WTC11 (cell line): ENCODE measurements at regions not wholly inside any gene's neighbourhood (a gene's known extent, or its start where the extent isn't known, plus 50 kb on each side); places are given as distances from the start of the nearest gene placed in this dataset.

ENCODE experiments used
- ATAC-seq: fragments of 200-7000 bp; cut with Tn5 transposase; 2 replicates; pipeline ENCODE4 v1.10.0; 2021; ENCODE audit warnings: mild to moderate bottlenecking, moderate library complexity
- CTCF ChIA-PET: fragments of 300-600 bp; sonication (Branson Sonifier 250); formaldehyde crosslinking; loops from one replicate; lab custom pipeline; 2021; ENCODE audit warnings: antibody characterized with exemption; lab: Charles Lee
- POLR2A ChIA-PET: fragments of 350-600 bp; sonication (Branson Sonifier 250); formaldehyde crosslinking; loops from one replicate; lab custom pipeline; 2021; ENCODE audit warnings: antibody characterized with exemption; lab: Charles Lee
- DNase-seq: peaks from one replicate; pipeline ENCODE4 v3.0.0; 2021; ENCODE audit warnings: low spot score
- H3K27ac Mint-ChIP-seq: 2 replicates; pipeline ENCODE4 v1.8.0; 2021; ENCODE audit warnings: mixed read lengths
- H3K27me3 Mint-ChIP-seq: 2 replicates; pipeline ENCODE4 v1.8.0; 2021; ENCODE audit warnings: low read depth, mild to moderate bottlenecking, moderate library complexity, mixed read lengths
- H3K36me3 Mint-ChIP-seq: 2 replicates; pipeline ENCODE4 v1.8.0; 2021; ENCODE audit warnings: mixed read lengths
- H3K4me1 Mint-ChIP-seq: 2 replicates; pipeline ENCODE4 v1.8.0; 2022; ENCODE audit warnings: mixed read lengths
- H3K4me3 Mint-ChIP-seq: 2 replicates; pipeline ENCODE4 v1.8.0; 2021; ENCODE audit warnings: mild to moderate bottlenecking, moderate library complexity, mixed read lengths
- H3K9me3 Mint-ChIP-seq: 2 replicates; pipeline ENCODE4 v1.8.0; 2021; ENCODE audit warnings: mixed read lengths
- ARID4B ChIP-seq: sonication (generic); formaldehyde crosslinking; IDR thresholded peaks from 2 replicates; pipeline ENCODE4 v1.8.0; 2023; ENCODE audit warnings: missing genetic modification reagents, mild to moderate bottlenecking, borderline replicate concordance
- ETV6 ChIP-seq: sonication (generic); formaldehyde crosslinking; IDR thresholded peaks from 2 replicates; pipeline ENCODE4 v1.8.1; 2022; ENCODE audit warnings: mild to moderate bottlenecking, missing genetic modification reagents
- FOXP4 ChIP-seq: sonication (generic); formaldehyde crosslinking; IDR thresholded peaks from 2 replicates; pipeline ENCODE4 v1.8.0; 2022; ENCODE audit warnings: mild to moderate bottlenecking, missing genetic modification reagents
- HMGA2 ChIP-seq: fragments of 250-450 bp; sonication (Bioruptor Pico); IDR thresholded peaks from 2 replicates; pipeline ENCODE4 v1.4.0; 2021; ENCODE audit warnings: mild to moderate bottlenecking, moderate library complexity
- IRF1 ChIP-seq: sonication (generic); formaldehyde crosslinking; IDR thresholded peaks from 2 replicates; pipeline ENCODE4 v1.8.0; 2023; ENCODE audit warnings: missing genetic modification reagents
- NFATC4 ChIP-seq: fragments of 250-450 bp; sonication (Bioruptor Pico); IDR thresholded peaks from 2 replicates; pipeline ENCODE4 v1.9.0; 2021; ENCODE audit warnings: mild to moderate bottlenecking
- PREB ChIP-seq: sonication (generic); formaldehyde crosslinking; IDR thresholded peaks from 2 replicates; pipeline ENCODE4 v1.8.1; 2022; ENCODE audit warnings: mild to moderate bottlenecking, missing genetic modification reagents, moderate library complexity, borderline replicate concordance
- RORB ChIP-seq: fragments of 250-450 bp; sonication (Bioruptor Pico); IDR thresholded peaks from 2 replicates; pipeline ENCODE4 v1.9.0; 2021; ENCODE audit warnings: mild to moderate bottlenecking
- ZBTB21 ChIP-seq: sonication (generic); formaldehyde crosslinking; IDR thresholded peaks from 2 replicates; pipeline ENCODE4 v1.8.1; 2023; ENCODE audit warnings: mild to moderate bottlenecking, missing genetic modification reagents, borderline replicate concordance
- ZNF121 ChIP-seq: sonication (generic); formaldehyde crosslinking; IDR thresholded peaks from 2 replicates; pipeline ENCODE4 v1.8.0; 2023; ENCODE audit warnings: missing genetic modification reagents
- ZNF219 ChIP-seq: sonication (generic); formaldehyde crosslinking; IDR thresholded peaks from 2 replicates; pipeline ENCODE4 v1.8.0; 2023; ENCODE audit warnings: missing genetic modification reagents, mild to moderate bottlenecking, borderline replicate concordance
- ZNF263 ChIP-seq: sonication (generic); formaldehyde crosslinking; IDR thresholded peaks from 2 replicates; pipeline ENCODE4 v1.8.1; 2022; ENCODE audit warnings: low read depth, mild to moderate bottlenecking, moderate library complexity, missing genetic modification reagents
- ZNF317 ChIP-seq: sonication (generic); formaldehyde crosslinking; IDR thresholded peaks from 2 replicates; pipeline ENCODE4 v1.8.1; 2023; ENCODE audit warnings: low read depth, mild to moderate bottlenecking, moderate library complexity, missing genetic modification reagents, borderline replicate concordance
- ZNF423 ChIP-seq: fragments of 250-450 bp; sonication (Bioruptor Pico); IDR thresholded peaks from 2 replicates; pipeline ENCODE4 v2.1.2; 2022; ENCODE audit warnings: mild to moderate bottlenecking, moderate library complexity

- TF ChIP-seq FOXP4 (CRISPR knock-in tag): no peak
These were observed 388.0 kb downstream of the SETD4 start (continued) for GRCh38 chr21:35672313-35672712.

GRCh38 chr21:35664683-35665082, 395.6 kb downstream of the SETD4 start:
- ATAC-seq: no peak
- H3K27ac Mint-ChIP-seq: no peak overlapping the region
- no peaks in the 10 kb centered on the region; the same call in 1 of the 2 replicates for H3K27me3 Mint-ChIP-seq
- no peaks in the 10 kb centered on the region for H3K4me1 Mint-ChIP-seq
- no peak for DNase-seq
- TF ChIP-seq ZNF219 (CRISPR knock-in tag) (no peak), ZNF263 (no peak), ZNF121 (no peak), RORB (CRISPR knock-in tag) (no peak), ZNF423 (no peak), ETV6 (CRISPR knock-in tag) (no peak), HMGA2 (no peak), ZBTB21 (CRISPR knock-in tag) (no peak), ARID4B (CRISPR knock-in tag) (no peak)
- POLR2A ChIA-PET: no interaction called here
- no peak overlapping the region for H3K4me3 Mint-ChIP-seq
- no peaks in the 10 kb centered on the region for H3K36me3 Mint-ChIP-seq
- CTCF ChIA-PET: no interaction called here
- H3K9me3 Mint-ChIP-seq: peaks cover 9% of the 10 kb centered on the region

GRCh38 chr21:35663856-35664606, 396.3 kb downstream of the SETD4 start:
- POLR2A ChIA-PET: no interaction called here
- no peak for ATAC-seq
- no peak for TF ChIP-seq IRF1 (CRISPR knock-in tag)
- no peak for TF ChIP-seq ZNF317 (CRISPR knock-in tag)
- TF ChIP-seq NFATC4 (CRISPR knock-in tag): no peak
- no peak for TF ChIP-seq PREB
- TF ChIP-seq RORB (CRISPR knock-in tag): no peak
- TF ChIP-seq, all 79 proteins: peak for 0
- no peak overlapping the region for H3K27ac Mint-ChIP-seq
- H3K4me3 Mint-ChIP-seq: no peak overlapping the region
- no peaks in the 10 kb centered on the region for H3K4me1 Mint-ChIP-seq
- H3K27me3 Mint-ChIP-seq: no peaks in the 10 kb centered on the region; the same call in 1 of the 2 replicates
- peaks cover 9% of the 10 kb centered on the region for H3K9me3 Mint-ChIP-seq
- CTCF ChIA-PET: no interaction called here
- DNase-seq: no peak
- H3K36me3 Mint-ChIP-seq: no peaks in the 10 kb centered on the region
